Ascending aorta (tissue), 2 donors: ENCODE measurements at regions not wholly inside any gene's neighbourhood (a gene's known extent, or its start where the extent isn't known, plus 50 kb on each side); places are given as distances from the start of the nearest gene placed in this dataset.

Experiments
- DNase-seq, 2 donors: peaks; one replicate each; pipeline ENCODE4 v3.0.0-alpha.2; 2019; ENCODE audit warnings: low spot score in 2 of 2
- H3K27ac ChIP-seq, 2 donors: fragments of 200-600 bp; sonication (generic); one replicate each; pipeline ENCODE4 v1.5.1; 2016 to 2017; ENCODE audit warnings: mild to moderate bottlenecking in 1 of 2
- H3K27me3 ChIP-seq: fragments of 200-600 bp; sonication (generic); one replicate; pipeline ENCODE4 v1.5.1; 2017
- H3K36me3 ChIP-seq, 2 donors: fragments of 200-600 bp; sonication (generic); one replicate each; pipeline ENCODE4 v1.5.1; 2016
- H3K4me1 ChIP-seq, 2 donors: fragments of 200-600 bp; sonication (generic); one replicate each; pipeline ENCODE4 v1.5.1; 2016 to 2017; ENCODE audit warnings: mild to moderate bottlenecking in 1 of 2
- H3K4me3 ChIP-seq, 2 donors: fragments of 200-600 bp; sonication (generic); one replicate each; pipeline ENCODE4 v1.5.1; 2016 to 2017; ENCODE audit warnings: mild to moderate bottlenecking in 1 of 2
- H3K9me3 ChIP-seq, 2 donors: fragments of 200-600 bp; sonication (generic); one replicate each; pipeline ENCODE4 v1.5.1; 2016
- intact Hi-C: fragments of 100-400 bp; cut with DNase I; formaldehyde crosslinking; loops from one replicate; pipeline ENCODE4 v1.15.1; 2023
- TF ChIP-seq, protein P1 (sequence below), 3 experiments: fragments of 200-600 bp in 2 of 3; fragments of 450-650 bp in 1 of 3; sonication (generic) in 2 of 3; IDR thresholded peaks; one replicate each; pipeline ENCODE4 v1.5.1; 2016 to 2019; ENCODE audit warnings: antibody characterized with exemption in 3 of 3, mild to moderate bottlenecking in 1 of 3, moderate library complexity in 1 of 3

DNA sequence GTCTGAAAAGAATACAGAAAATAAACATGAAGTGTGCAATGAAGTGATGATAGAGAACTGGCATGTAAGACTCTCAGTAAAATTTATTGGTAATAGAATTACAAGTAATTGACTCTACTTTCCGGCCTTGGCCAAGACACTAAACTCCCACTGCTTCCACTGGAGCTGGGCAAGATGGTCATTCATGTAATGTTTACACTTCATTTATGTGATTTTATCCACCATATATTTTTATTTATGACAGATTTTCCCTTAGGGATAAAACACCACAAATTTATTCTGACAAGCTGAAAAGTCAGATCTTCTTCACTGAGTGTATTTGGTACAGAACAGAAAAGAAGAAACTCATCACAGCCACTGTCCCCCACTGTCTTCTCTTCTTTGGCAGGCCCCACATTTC, 191.9 kb downstream of the SLC39A8 start:
- no peak for DNase-seq
- H3K4me1 ChIP-seq, result no peaks in the 10 kb centered on the region
- H3K36me3 ChIP-seq, result no peaks in the 10 kb centered on the region
- intact Hi-C loops, result no loop called here
- H3K4me3 ChIP-seq, result no peak overlapping the region
- no peak overlapping the region for H3K27ac ChIP-seq
- TF ChIP-seq, protein P1, sequence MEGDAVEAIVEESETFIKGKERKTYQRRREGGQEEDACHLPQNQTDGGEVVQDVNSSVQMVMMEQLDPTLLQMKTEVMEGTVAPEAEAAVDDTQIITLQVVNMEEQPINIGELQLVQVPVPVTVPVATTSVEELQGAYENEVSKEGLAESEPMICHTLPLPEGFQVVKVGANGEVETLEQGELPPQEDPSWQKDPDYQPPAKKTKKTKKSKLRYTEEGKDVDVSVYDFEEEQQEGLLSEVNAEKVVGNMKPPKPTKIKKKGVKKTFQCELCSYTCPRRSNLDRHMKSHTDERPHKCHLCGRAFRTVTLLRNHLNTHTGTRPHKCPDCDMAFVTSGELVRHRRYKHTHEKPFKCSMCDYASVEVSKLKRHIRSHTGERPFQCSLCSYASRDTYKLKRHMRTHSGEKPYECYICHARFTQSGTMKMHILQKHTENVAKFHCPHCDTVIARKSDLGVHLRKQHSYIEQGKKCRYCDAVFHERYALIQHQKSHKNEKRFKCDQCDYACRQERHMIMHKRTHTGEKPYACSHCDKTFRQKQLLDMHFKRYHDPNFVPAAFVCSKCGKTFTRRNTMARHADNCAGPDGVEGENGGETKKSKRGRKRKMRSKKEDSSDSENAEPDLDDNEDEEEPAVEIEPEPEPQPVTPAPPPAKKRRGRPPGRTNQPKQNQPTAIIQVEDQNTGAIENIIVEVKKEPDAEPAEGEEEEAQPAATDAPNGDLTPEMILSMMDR (IDR thresholded peaks at IDR 0.05), result no peak
- no peaks in the 10 kb centered on the region for H3K9me3 ChIP-seq
- no peaks in the 10 kb centered on the region for H3K27me3 ChIP-seq

DNA sequence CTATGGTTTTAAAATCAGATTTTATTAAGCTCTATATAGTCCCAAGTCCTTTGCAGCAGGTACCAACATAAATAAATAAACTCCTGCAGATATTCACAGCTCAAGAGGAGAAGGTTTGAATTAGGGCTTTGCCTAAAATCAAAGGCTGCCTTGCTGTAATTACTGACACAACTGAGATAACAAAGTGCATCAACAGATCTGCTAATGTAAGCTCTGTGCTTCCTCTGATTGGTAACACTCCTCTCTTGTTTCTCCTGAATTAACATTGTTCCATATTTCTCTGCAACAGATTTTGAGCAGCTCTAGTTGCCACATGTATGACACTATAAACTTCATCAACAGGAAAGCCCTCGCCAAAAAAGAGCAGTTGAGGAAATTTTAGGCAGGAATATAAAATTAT, 193.6 kb downstream of the SLC39A8 start:
- no peaks in the 10 kb centered on the region for H3K9me3 ChIP-seq
- DNase-seq, result no peak
- H3K4me3 ChIP-seq, result no peak overlapping the region
- H3K4me1 ChIP-seq, result no peaks in the 10 kb centered on the region
- intact Hi-C loops, result no loop called here
- H3K36me3 ChIP-seq, result no peaks in the 10 kb centered on the region
- no peaks in the 10 kb centered on the region for H3K27me3 ChIP-seq
- TF ChIP-seq, protein P1 (IDR thresholded peaks at IDR 0.05), result no peak
- H3K27ac ChIP-seq, result no peak overlapping the region

DNA sequence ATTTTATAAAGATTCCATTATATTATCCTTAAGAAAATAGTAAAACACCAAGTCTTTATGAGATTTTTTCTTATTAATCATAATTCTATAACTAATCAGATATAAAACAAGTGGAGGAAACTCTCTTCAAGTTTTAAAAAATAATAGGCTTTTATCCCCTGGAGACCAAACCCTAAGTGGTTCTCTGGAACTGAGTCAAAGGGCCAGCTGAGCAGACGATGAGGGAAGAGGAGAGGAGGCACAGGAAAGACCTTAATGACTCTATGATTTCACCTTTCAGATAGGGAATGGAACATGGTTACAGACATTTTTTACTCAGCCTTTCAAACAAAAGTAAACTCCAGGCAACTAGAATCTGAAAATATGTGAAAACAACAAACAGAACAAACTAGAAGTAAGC, 201.8 kb downstream of the SLC39A8 start:
- Histone ChIP-seq H3K9me3 (no peaks in the 10 kb centered on the region), H3K36me3 (no peaks in the 10 kb centered on the region), H3K4me3 (no peak overlapping the region), H3K4me1 (peaks cover 0 to 7% of the 10 kb centered on the region in 2 donors), H3K27ac (no peak overlapping the region), H3K27me3 (no peaks in the 10 kb centered on the region)
- no peak for DNase-seq
- TF ChIP-seq, protein P1 (IDR thresholded peaks at IDR 0.05), result no peak
- intact Hi-C loops, result no loop called here

DNA sequence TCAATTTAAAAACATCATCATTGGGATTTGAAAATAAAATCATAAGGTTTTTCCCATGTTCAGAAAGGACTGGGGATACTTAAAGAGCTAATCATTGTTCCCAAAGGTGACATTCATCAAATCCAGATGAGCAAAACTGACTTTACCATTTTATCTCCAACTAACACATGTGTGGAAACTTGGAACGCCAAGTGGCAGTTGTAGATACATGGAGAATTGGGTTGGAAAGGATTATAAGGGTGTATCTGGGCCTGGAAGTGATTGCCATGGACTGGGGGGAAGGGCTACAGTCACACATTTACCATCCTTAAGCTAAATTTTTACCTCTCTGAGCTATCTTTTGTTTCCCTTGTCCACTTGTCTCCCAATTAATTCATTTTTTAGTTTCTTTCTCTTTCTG, 203.4 kb downstream of the SLC39A8 start:
- H3K9me3 ChIP-seq, result no peaks in the 10 kb centered on the region
- intact Hi-C loops, result no loop called here
- no peaks in the 10 kb centered on the region for H3K27me3 ChIP-seq
- TF ChIP-seq, protein P1 (IDR thresholded peaks at IDR 0.05), result no peak
- H3K27ac ChIP-seq, result no peak overlapping the region
- H3K36me3 ChIP-seq, result no peaks in the 10 kb centered on the region
- DNase-seq, result no peak
- H3K4me1 ChIP-seq, result peaks cover 0 to 7% of the 10 kb centered on the region in 2 donors
- no peak overlapping the region for H3K4me3 ChIP-seq

DNA sequence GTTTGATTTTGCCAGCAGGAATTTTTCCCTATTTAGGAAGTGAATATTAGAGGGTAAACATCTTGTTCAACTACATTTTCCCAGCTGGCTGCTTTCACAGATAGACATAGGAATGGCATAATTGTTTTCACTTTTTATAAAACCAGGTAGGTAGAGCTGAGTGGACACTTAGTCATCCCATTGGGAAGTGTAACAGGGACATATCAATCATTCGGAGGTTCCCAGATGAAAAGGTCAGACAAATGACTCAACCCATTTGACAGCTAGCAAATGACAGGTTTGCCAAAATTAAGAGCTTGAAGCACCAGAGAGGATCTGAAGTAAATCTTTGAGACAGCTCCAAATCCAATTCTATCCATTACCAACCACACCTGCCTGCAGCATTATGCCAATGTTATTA, 205.3 kb downstream of the SLC39A8 start:
- H3K4me3 ChIP-seq, result no peak overlapping the region
- H3K27me3 ChIP-seq, result no peaks in the 10 kb centered on the region
- DNase-seq, result no peak
- TF ChIP-seq, protein P1 (IDR thresholded peaks at IDR 0.05), result no peak
- H3K9me3 ChIP-seq, result no peaks in the 10 kb centered on the region
- intact Hi-C loops, result no loop called here
- peaks cover 0 to 7% of the 10 kb centered on the region in 2 donors for H3K4me1 ChIP-seq
- no peak overlapping the region for H3K27ac ChIP-seq
- no peaks in the 10 kb centered on the region for H3K36me3 ChIP-seq

DNA sequence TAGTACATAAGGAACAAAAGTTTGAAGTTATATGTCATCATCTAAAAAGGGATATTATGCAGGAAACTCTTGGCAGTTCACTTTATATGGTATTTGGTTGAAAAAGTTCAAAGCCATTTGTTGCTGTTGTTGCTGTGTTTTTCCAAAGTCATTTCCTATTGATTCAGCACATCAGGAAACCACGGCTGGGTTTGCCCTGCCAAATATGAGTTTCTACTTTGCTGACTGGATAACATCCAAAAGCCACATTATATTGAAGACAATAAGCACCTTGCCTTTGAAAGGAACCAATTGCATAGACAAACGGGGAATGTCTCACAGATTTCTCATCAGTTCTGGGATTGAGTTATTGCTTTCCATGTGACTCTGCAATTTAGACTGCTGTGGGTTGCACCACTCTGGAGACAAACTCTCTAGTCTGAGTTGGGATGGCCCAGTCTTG, 206.1 kb downstream of the SLC39A8 start:
- no peak overlapping the region for H3K4me3 ChIP-seq
- intact Hi-C loops, result no loop called here
- H3K27me3 ChIP-seq, result no peaks in the 10 kb centered on the region
- H3K36me3 ChIP-seq, result no peaks in the 10 kb centered on the region
- no peak for DNase-seq
- H3K27ac ChIP-seq, result no peak overlapping the region
- H3K4me1 ChIP-seq, result peaks cover 0 to 7% of the 10 kb centered on the region in 2 donors
- H3K9me3 ChIP-seq, result no peaks in the 10 kb centered on the region
- TF ChIP-seq, protein P1 (IDR thresholded peaks at IDR 0.05), result no peak
